Stimulated activated naive CD8-positive, alpha-beta T cell treated with anti-CD3 and anti-CD28 coated beads, Interleukin-15, Interleukin-2, amounts not matched to agents 100 U/mL and 50 U/mL, for 24 hours (primary cell): ENCODE measurements at regions not wholly inside any gene's neighbourhood (a gene's known extent, or its start where the extent isn't known, plus 50 kb on each side); places are given as distances from the start of the nearest gene placed in this dataset.
"Not testable (repeated sequence)": the region's sequence is repeated elsewhere in the genome, so short reads cannot be mapped to it uniquely, and the experiment has no call there.

Experiments used
- ATAC-seq: fragments of 150-1000 bp; cut with Tn5 transposase; one replicate; pipeline ENCODE4 v1.10.0; 2021
- DNase-seq: peaks from one replicate; pipeline ENCODE4 v3.0.0; 2021

DNA sequence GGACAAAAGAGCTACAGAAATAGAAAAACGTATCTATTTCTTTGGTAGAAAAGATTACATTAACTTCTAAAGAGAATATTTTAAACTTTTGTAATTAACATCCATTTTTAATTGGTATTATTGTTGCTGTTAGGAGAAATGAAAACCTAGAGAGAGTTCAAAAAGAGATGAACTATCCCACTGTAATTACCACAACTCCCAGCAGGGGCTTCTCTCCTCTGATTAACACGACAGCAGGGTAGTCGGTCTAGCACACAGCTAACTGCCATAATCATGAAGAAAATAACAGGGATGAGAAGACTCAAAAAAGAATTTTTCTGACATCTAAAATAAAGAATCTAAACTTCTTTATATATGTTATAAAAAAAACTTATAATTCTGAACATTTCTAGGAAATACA is 86.2 kb upstream of the CDH9 start:
- no peak for DNase-seq

DNA sequence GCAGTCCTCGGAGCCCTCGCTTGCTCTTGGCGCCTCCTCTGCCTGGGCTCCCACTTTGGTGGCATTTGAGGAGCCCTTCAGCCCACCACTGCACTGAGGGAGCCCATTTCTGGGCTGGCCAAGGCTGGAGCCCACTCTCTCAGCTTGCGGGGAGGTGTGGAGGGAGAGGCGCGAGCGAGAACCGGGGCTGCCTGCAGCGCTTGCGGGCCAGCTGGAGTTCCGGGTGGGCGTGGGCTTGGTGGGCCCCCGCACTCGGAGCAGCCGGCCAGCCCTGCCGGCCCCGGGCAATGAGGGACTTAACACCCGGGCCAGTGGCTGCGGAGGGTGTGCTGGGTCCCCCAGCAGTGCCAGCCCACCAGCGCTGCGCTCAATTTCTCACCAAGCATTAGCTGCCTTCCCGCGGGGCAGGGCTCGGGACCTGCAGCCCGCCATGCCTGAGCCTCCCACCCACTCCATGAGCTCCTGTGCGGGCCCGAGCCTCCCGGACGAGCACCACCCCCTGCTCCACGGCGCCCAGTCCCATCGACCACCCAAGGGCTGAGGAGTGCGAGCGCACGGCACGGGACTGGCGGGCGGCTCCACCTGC is 81.4 kb upstream of the CDH9 start:
- not testable (repeated sequence) for DNase-seq, ATAC-seq

More for the DNA sequence above, 86.2 kb upstream of the CDH9 start:
- no peak for ATAC-seq

DNA sequence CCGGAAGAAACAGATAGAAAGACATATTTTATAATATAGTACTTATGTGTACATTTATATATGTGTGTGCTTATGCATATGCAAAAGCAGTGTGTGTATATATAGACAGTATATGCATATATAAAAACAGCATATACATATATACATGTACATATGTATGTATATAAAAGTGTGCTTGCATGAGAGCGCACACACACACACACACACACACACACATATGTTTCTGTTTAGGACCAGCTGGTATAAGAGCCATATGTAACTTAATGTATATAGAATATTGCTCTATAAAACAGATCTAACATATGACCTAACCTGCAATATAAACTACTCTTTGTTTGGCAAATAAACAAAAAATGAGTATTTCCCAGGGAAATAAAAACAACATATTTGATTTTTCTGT is 65.1 kb upstream of the CDH9 start:
- DNase-seq = no peak
- no peak for ATAC-seq

DNA sequence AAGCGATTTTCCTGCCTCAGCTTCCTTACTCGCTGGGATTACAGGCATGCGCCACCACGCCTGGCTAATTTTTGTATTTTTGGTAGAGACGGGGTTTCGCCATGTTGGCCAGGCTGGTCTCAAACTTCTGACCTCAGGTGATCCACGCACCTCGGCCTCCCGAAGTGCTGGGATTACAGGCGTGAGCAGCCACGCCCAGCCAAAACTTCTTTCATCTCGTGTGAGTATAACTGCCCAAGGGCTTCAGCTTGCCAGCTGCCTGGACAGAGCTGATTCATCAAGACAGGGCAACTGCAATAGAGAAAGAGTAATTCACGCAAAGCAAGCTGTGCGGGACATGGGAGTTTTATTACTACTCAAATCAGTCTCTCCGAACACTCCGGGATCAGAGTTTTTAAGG is 57.4 kb upstream of the CDH9 start:
- not testable (repeated sequence) for ATAC-seq, DNase-seq

DNA sequence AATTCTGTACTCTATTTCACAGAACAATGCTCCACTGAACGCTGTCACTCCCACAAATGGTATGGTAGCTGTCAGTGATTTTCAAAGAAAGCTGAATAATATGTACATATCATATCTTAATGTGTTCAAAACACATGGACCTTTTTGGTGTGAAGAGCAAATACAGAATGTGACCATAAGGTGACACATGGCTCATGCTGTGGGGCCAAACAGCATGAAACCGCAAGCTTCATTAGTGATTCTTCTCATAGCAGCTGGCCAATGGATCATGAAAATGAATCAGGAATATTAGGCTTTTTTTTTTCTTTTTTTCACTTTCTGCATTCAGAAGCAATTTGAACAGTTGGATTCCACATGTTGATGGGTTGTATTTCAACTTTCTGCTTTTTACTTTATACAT is 54.9 kb upstream of the CDH9 start:
- no peak for ATAC-seq
- no peak for DNase-seq

DNA sequence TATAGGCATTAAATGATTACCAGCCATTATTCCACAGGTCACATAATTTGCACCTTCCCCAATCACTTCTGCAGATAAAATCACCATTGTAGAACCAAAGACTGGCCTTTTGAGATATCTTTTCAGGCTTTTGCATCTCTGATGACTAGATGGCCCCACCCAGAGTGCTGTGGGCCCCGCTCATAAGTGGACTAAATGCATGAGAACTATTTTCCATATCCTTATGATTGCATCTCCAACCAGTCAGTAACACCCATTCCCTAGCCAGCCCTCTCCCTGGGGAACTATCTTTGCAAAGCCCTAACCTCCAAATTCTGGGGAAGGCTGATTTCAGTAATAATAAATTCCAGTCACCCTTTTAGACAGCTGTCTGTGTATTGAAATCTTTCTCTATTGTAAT is 53.5 kb upstream of the CDH9 start:
- no peak for DNase-seq

DNA sequence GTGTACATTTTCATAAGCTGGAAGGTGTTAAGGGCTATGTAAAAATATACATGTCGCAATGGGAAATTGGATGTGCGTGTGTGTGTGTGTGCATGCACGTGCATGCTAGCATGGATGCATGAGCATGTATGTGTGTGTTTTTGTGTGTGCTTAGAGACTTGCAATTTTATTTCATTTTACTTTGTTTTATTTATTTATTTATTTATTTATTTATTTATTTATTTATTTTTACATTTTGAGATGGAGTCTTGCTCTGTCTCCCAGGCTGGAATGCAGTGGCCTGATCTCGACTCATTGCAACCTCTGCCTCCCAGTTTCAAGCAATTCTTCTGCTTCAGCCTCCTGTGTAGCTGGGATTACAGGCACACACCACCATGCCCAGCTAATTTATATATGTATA is 50.4 kb upstream of the CDH9 start:
- DNase-seq, ATAC-seq: not testable (repeated sequence)

More for the DNA sequence above, 53.5 kb upstream of the CDH9 start:
- no peak for ATAC-seq
